Mucosa of rectum (tissue), 2 donors: ENCODE measurements at regions not wholly inside any gene's neighbourhood (a gene's known extent, or its start where the extent isn't known, plus 50 kb on each side); places are given as distances from the start of the nearest gene placed in this dataset.

Source experiments
- H3K27ac ChIP-seq, 2 donors: one replicate each; pipeline ENCODE4 v1.7.0; 2013; ENCODE audit warnings: inconsistent platforms in 2 of 2, low read depth in 2 of 2, low read length in 2 of 2
- H3K27me3 ChIP-seq, 2 donors: one replicate each; pipeline ENCODE4 v1.7.0; 2013; ENCODE audit warnings: low read length in 2 of 2; ENCODE audit not compliant: control insufficient read depth in 2 of 2, insufficient read depth in 2 of 2
- H3K36me3 ChIP-seq, 2 donors: one replicate each; pipeline ENCODE4 v1.7.0; 2013; ENCODE audit warnings: low read length in 2 of 2; ENCODE audit not compliant: control insufficient read depth in 2 of 2, insufficient read depth in 2 of 2
- H3K4me1 ChIP-seq, 2 donors: one replicate each; pipeline ENCODE4 v1.7.0; 2013; ENCODE audit warnings: low read length in 2 of 2, mild to moderate bottlenecking in 1 of 2; ENCODE audit not compliant: control insufficient read depth in 2 of 2, insufficient read depth in 2 of 2
- H3K4me3 ChIP-seq, 2 donors: one replicate each; pipeline ENCODE4 v1.7.0; 2013; ENCODE audit warnings: low read length in 2 of 2
- H3K9ac ChIP-seq, 2 donors: one replicate each; pipeline ENCODE4 v1.7.0; 2013; ENCODE audit warnings: low read length in 2 of 2, low read depth in 1 of 2, mild to moderate bottlenecking in 1 of 2
- H3K9me3 ChIP-seq, 2 donors: one replicate each; pipeline ENCODE4 v1.7.0; 2013; ENCODE audit warnings: low read length in 2 of 2; ENCODE audit not compliant: control insufficient read depth in 2 of 2
- donor health status: healthy.
- donor health status: Normal muscosa, but diverticular disease.

DNA sequence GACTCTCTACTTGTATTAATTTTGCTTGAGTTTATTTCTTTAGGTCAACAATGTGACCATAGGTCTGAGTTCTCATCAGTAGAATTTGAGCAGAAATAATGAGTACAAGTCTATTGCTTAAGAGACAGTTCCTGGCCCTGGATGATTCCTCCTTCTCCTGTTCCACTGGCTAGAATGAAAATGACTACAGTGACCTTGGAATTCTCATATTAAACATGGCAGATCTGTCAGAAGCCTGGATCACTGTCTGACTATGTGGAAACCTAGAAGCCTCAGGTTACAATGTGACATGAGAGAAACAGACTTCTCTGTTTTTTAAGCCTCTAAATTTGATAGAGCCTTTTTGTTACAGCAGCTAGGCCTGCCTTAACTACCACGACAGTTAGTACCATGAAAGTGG is 82.9 kb upstream of the MED14 start:
- H3K9me3 ChIP-seq = no peaks in the 10 kb centered on the region
- H3K27me3 ChIP-seq = peaks cover 0 to 11% of the 10 kb centered on the region in 2 donors
- H3K4me1 ChIP-seq = no peaks in the 10 kb centered on the region
- no peaks in the 10 kb centered on the region for H3K36me3 ChIP-seq
- H3K9ac ChIP-seq = no peak overlapping the region
- H3K4me3 ChIP-seq = no peak overlapping the region
- no peak overlapping the region for H3K27ac ChIP-seq

DNA sequence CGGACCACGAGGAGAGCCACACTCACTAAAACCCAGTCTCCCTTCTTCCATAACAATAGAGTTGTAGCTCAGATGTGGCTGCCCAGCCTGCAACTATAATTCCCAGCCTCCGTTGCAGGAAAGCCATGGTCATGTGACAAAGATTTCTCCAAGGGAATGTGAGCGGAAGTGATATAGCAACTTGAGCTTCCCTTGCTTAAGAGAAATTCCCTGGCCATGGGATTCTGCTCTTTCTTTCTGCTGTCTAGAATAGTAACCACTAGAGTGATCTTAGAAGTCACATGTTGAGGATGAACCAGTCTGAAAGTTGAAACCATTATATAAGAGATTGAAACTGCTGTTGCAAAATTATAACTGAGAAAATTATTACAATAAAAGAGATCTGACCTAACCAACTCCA is 86.4 kb upstream of the MED14 start:
- no peak overlapping the region for H3K27ac ChIP-seq
- H3K4me1 ChIP-seq = no peaks in the 10 kb centered on the region

DNA sequence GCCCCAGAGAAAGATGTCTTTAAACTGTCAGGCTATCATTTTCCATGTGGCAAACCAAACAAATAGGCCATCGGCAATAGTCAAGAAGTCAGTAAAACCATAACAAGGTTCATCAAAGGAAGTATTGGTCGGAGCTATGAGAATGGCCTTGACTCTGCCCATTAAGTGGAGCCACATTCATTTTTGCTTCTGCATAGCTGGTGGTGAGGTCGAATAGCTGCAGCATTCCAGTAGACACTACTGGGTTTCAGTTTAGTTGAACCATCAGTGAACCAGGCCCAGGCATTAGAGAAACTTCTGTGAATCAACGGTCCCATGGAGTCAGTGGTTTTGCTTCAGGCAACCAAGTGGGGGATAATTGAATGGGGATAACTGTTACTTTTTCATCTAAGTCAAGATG is 92.0 kb upstream of the MED14 start:
- H3K4me1 ChIP-seq = no peaks in the 10 kb centered on the region
- H3K27ac ChIP-seq = no peak overlapping the region
- H3K4me3 ChIP-seq = no peak overlapping the region
- peaks cover 0 to 15% of the 10 kb centered on the region in 2 donors for H3K27me3 ChIP-seq
- no peaks in the 10 kb centered on the region for H3K9me3 ChIP-seq
- H3K36me3 ChIP-seq = no peaks in the 10 kb centered on the region
- no peak overlapping the region for H3K9ac ChIP-seq

More for the DNA sequence above, 86.4 kb upstream of the MED14 start:
- H3K9me3 ChIP-seq = no peaks in the 10 kb centered on the region
- no peaks in the 10 kb centered on the region for H3K36me3 ChIP-seq
- no peak overlapping the region for H3K9ac ChIP-seq
- H3K27me3 ChIP-seq = peaks cover 0 to 8% of the 10 kb centered on the region in 2 donors
- H3K4me3 ChIP-seq = no peak overlapping the region

DNA sequence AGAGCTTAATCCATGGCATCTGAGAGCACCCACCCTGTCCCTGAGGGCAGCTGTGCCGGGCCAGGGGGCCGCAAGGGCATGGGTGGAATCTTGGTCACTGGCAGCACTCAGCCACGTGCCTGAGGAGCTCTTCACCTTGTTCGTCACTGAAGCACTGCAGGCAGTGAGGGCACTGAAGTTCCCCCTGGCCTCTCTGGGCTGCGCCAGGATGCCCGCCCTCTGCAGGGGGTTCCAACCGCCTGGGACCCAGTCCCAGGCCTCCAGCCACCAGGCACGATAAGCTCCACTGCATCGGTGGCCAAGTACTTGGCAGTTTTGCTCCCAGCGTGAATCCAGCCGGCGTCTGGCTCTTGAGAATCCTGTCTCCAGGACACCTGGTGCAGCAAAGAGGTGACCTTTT is 96.4 kb upstream of the MED14 start:
- Histone ChIP-seq H3K27me3 (peaks cover 0 to 15% of the 10 kb centered on the region in 2 donors), H3K27ac (no peak overlapping the region), H3K4me3 (no peak overlapping the region), H3K9me3 (no peaks in the 10 kb centered on the region), H3K36me3 (no peaks in the 10 kb centered on the region), H3K9ac (no peak overlapping the region), H3K4me1 (no peaks in the 10 kb centered on the region)

DNA sequence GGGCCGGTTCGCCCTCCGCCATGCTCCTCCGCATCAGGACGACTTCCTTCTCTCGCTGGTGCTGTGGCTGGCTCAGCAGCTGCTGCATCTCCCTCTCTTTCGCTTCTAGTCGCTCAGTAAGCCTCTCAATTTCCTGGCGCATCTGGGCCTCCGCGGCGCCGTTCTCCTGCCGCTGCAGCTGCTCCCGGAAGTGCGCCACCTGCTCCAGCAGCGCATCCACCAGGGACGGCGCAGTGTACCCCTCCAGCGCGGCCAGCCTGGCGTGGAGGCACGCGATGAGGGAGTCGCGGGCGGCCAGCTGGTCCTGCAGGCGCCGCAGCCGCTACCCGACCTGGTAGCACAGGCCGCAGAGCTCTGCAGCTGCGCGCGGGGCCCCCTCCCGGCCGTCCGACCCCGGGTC is 97.4 kb upstream of the MED14 start:
- no peak overlapping the region for H3K4me3 ChIP-seq
- H3K27me3 ChIP-seq = peaks cover 0 to 12% of the 10 kb centered on the region in 2 donors
- no peaks in the 10 kb centered on the region for H3K4me1 ChIP-seq

GRCh38 chrX:40834225-40834624 is 98.9 kb upstream of the MED14 start:
- Histone ChIP-seq H3K4me3 (no peak overlapping the region), H3K9me3 (no peaks in the 10 kb centered on the region), H3K27me3 (peaks cover 0 to 8% of the 10 kb centered on the region in 2 donors), H3K27ac (no peak overlapping the region), H3K4me1 (no peaks in the 10 kb centered on the region), H3K36me3 (no peaks in the 10 kb centered on the region), H3K9ac (no peak overlapping the region)

More for the DNA sequence above, 97.4 kb upstream of the MED14 start:
- no peak overlapping the region for H3K9ac ChIP-seq
- H3K36me3 ChIP-seq = no peaks in the 10 kb centered on the region
- no peak overlapping the region for H3K27ac ChIP-seq
- no peaks in the 10 kb centered on the region for H3K9me3 ChIP-seq

DNA sequence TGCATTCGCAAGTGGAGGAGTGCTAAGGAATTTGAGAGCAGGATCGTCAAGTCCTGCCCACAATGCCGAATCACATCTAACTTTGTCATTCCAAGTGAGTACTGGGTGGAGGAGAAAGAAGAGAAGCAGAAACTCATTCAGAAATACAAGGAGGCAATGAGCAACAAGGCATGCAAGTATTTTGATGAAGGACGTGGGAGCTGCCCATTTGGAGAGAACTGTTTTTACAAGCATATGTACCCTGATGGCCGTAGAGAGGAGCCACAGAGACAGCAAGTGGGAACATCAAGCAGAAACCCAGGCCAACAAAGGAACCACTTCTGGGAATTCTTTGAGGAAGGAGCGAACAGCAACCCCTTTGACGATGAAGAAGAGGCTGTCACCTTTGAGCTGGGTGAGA is 100.2 kb upstream of the MED14 start:
- Histone ChIP-seq H3K4me3 (no peak overlapping the region), H3K27me3 (peaks cover 3 to 8% of the 10 kb centered on the region in 2 donors), H3K9me3 (peaks cover 3 to 4% of the 10 kb centered on the region in 2 donors), H3K4me1 (no peaks in the 10 kb centered on the region), H3K36me3 (no peaks in the 10 kb centered on the region), H3K9ac (no peak overlapping the region), H3K27ac (no peak overlapping the region)

- Histone ChIP-seq H3K9ac (no peak overlapping the region), H3K36me3 (no peaks in the 10 kb centered on the region), H3K9me3 (peaks cover 8 to 15% of the 10 kb centered on the region in 2 donors), H3K27ac (no peak overlapping the region), H3K4me3 (no peak overlapping the region), H3K4me1 (no peaks in the 10 kb centered on the region), H3K27me3 (peaks cover 0 to 6% of the 10 kb centered on the region in 2 donors)
Observed at GRCh38 chrX:40843643-40844042, 108.3 kb upstream of the MED14 start.

- Histone ChIP-seq H3K27ac (no peak overlapping the region), H3K9me3 (peaks cover 8 to 15% of the 10 kb centered on the region in 2 donors), H3K36me3 (no peaks in the 10 kb centered on the region), H3K4me3 (no peak overlapping the region), H3K4me1 (no peaks in the 10 kb centered on the region), H3K27me3 (peaks cover 0 to 6% of the 10 kb centered on the region in 2 donors), H3K9ac (no peak overlapping the region)
Observed at GRCh38 chrX:40844471-40844870, 109.1 kb upstream of the MED14 start.

DNA sequence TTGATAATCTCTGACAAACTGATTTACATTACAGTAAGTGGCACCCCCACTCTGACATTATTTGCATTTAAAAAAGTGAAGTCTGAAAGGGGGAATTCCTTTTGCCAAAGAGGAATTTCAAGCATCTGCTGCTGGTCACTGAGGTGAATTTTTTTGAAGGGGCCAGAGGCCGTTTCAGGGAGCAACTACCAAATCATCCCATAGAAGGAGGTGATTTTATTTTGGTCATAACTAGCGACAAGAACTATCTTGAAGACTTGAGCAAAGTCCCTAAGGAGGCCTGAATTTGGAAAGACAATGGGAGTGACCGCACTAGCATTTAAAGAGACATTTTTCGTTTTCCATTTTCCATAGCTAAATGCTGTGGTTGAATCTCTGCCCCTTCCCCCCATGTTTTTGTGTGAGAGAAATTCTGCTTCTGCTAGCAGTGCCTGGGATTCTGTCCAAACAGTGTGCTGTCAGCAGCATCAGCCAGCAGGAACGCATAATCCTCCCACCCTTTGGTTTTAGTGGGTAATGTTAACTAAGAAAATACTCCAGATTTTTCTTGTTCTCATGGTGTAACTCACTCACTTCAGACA is 110.1 kb upstream of the MED14 start:
- Histone ChIP-seq H3K36me3 (no peaks in the 10 kb centered on the region), H3K27ac (no peak overlapping the region), H3K4me3 (no peak overlapping the region), H3K9me3 (peaks cover 6 to 12% of the 10 kb centered on the region in 2 donors), H3K27me3 (peaks cover 0 to 3% of the 10 kb centered on the region in 2 donors), H3K9ac (no peak overlapping the region), H3K4me1 (no peaks in the 10 kb centered on the region)
